ENCODE measurements at regions not wholly inside any gene's neighbourhood (a gene's known extent, or its start where the extent isn't known, plus 50 kb on each side); places are given as distances from the start of the nearest gene placed in this dataset.
"Not testable (repeated sequence)": the region's sequence is repeated elsewhere in the genome, so short reads cannot be mapped to it uniquely, and the experiment has no call there.

- TF ChIP-seq MYC (IDR thresholded peaks at IDR 0.05; ENCODE audit: low read depth, low read length); CTCF (IDR thresholded peaks at IDR 0.05; ENCODE audit: low read depth, low read length); MAX (IDR thresholded peaks at IDR 0.05; ENCODE audit: low read depth, low read length); POLR2A (IDR thresholded peaks at IDR 0.05; ENCODE audit: extremely low read depth, insufficient read length): not testable (repeated sequence)
Measured at GRCh38 chr1:146673729-146674299, 264.3 kb upstream of the NBPF12 start.
